HG02678 (cell line): ENCODE measurements at regions not wholly inside any gene's neighbourhood (a gene's known extent, or its start where the extent isn't known, plus 50 kb on each side); places are given as distances from the start of the nearest gene placed in this dataset.

Source experiments
- ATAC-seq: cut with Tn5 transposase; IDR thresholded peaks from one replicate; pipeline ENCODE4 v1.9.1; 2021; ENCODE audit warnings: mild to moderate bottlenecking, moderate library complexity; ENCODE audit not compliant: unreplicated experiment

- no peak for ATAC-seq
These were observed 448.3 kb upstream of the SLIT2 start for GRCh38 chr4:19803406-19803805.

GRCh38 chr4:19793831-19794230 lies 457.9 kb upstream of the SLIT2 start:
- no peak for ATAC-seq

GRCh38 chr4:19791422-19792123 lies 460.1 kb upstream of the SLIT2 start:
- ATAC-seq, result no peak

GRCh38 chr4:19786616-19787015 lies 465.1 kb upstream of the SLIT2 start:
- no peak for ATAC-seq

- no peak for ATAC-seq
These were observed 468.0 kb upstream of the SLIT2 start for GRCh38 chr4:19783667-19784223.

- no peak for ATAC-seq
These were observed 470.8 kb upstream of the SLIT2 start for GRCh38 chr4:19780871-19781270.

GRCh38 chr4:19776929-19777328 lies 474.8 kb upstream of the SLIT2 start:
- ATAC-seq, result no peak

- ATAC-seq, result no peak
These were observed 475.7 kb upstream of the SLIT2 start for GRCh38 chr4:19776021-19776459.

GRCh38 chr4:19774690-19775256 lies 476.9 kb upstream of the SLIT2 start:
- no peak for ATAC-seq

GRCh38 chr4:19772581-19772980 lies 479.1 kb upstream of the SLIT2 start:
- ATAC-seq, result no peak

GRCh38 chr4:19756661-19757060 lies 495.0 kb upstream of the SLIT2 start:
- no peak for ATAC-seq

- no peak for ATAC-seq
These were observed 499.1 kb upstream of the SLIT2 start for GRCh38 chr4:19752599-19752998.

- ATAC-seq, result no peak
These were observed 502.9 kb upstream of the SLIT2 start for GRCh38 chr4:19748519-19749479.

- no peak for ATAC-seq
These were observed 505.3 kb upstream of the SLIT2 start for GRCh38 chr4:19746377-19746776.

- no peak for ATAC-seq
These were observed 508.5 kb upstream of the SLIT2 start for GRCh38 chr4:19743115-19743638.

- no peak for ATAC-seq
These were observed 512.5 kb upstream of the SLIT2 start for GRCh38 chr4:19739101-19739651.

GRCh38 chr4:19736968-19737756 lies 514.5 kb upstream of the SLIT2 start:
- ATAC-seq, result no peak

GRCh38 chr4:19735012-19735411 lies 516.7 kb upstream of the SLIT2 start:
- no peak for ATAC-seq

GRCh38 chr4:19729886-19730651 lies 521.6 kb upstream of the SLIT2 start:
- peak; percentile 66 for ATAC-seq
